GM23338 (cell line): ENCODE measurements at regions not wholly inside any gene's neighbourhood (a gene's known extent, or its start where the extent isn't known, plus 50 kb on each side); places are given as distances from the start of the nearest gene placed in this dataset.

Experiments used
- ATAC-seq: fragments of 200-7000 bp; cut with Tn5 transposase; 3 replicates; pipeline ENCODE4 v1.9.1; 2020
- DNase-seq: peaks from one replicate; pipeline ENCODE4 v3.0.0-alpha.2; 2015; ENCODE audit warnings: low spot score
- H2AFZ ChIP-seq: fragments of 200-600 bp; sonication (generic); 2 replicates; pipeline ENCODE4 v1.8.0; 2016; ENCODE audit warnings: antibody characterized with exemption, mild to moderate bottlenecking, moderate library complexity
- H3F3A ChIP-seq: fragments of 200-600 bp; sonication (generic); replicated peaks from 2 replicates; pipeline ENCODE4 v1.8.0; 2017; ENCODE audit warnings: antibody characterized with exemption, mixed run types, low read depth
- H3K27ac ChIP-seq: fragments of 200-600 bp; sonication (generic); 2 replicates; pipeline ENCODE4 v1.6.1; 2016; ENCODE audit warnings: low read depth
- H3K27me3 ChIP-seq: fragments of 200-600 bp; sonication (generic); 2 replicates; pipeline ENCODE4 v1.8.0; 2016; ENCODE audit warnings: mild to moderate bottlenecking, mixed run types, moderate library complexity; ENCODE audit not compliant: insufficient read depth
- H3K36me3 ChIP-seq: fragments of 200-600 bp; sonication (generic); 2 replicates; pipeline ENCODE4 v1.8.0; 2016; ENCODE audit warnings: mild to moderate bottlenecking; ENCODE audit not compliant: insufficient read depth
- H3K4me1 ChIP-seq: fragments of 200-600 bp; sonication (generic); 2 replicates; pipeline ENCODE4 v1.8.0; 2016; ENCODE audit warnings: mild to moderate bottlenecking, moderate library complexity; ENCODE audit not compliant: insufficient read depth
- H3K4me2 ChIP-seq: fragments of 200-600 bp; sonication (generic); 2 replicates; pipeline ENCODE4 v1.7.1; 2017; ENCODE audit warnings: mixed run types
- H3K4me3 ChIP-seq: fragments of 200-600 bp; sonication (generic); 2 replicates; pipeline ENCODE4 v1.6.1; 2016; ENCODE audit warnings: mixed run types
- H3K79me2 ChIP-seq: fragments of 200-600 bp; sonication (generic); replicated peaks from 2 replicates; pipeline ENCODE4 v1.8.0; 2017; ENCODE audit warnings: mild to moderate bottlenecking; ENCODE audit not compliant: insufficient read depth
- H3K9me2 ChIP-seq: fragments of 200-600 bp; sonication (generic); 2 replicates; pipeline ENCODE4 v1.8.0; 2017; ENCODE audit not compliant: insufficient read depth
- H4K20me1 ChIP-seq: fragments of 200-600 bp; sonication (generic); replicated peaks from 2 replicates; pipeline ENCODE4 v1.8.0; 2017; ENCODE audit warnings: mild to moderate bottlenecking; ENCODE audit not compliant: insufficient read depth
- H3K27ac Mint-ChIP-seq: 2 replicates; pipeline ENCODE4 v1.8.0; 2020; ENCODE audit warnings: inconsistent platforms, mild to moderate bottlenecking, moderate library complexity, mixed read lengths
- H3K27me3 Mint-ChIP-seq: 3 replicates; pipeline ENCODE4 v1.8.0; 2022; ENCODE audit warnings: low read depth, mild to moderate bottlenecking, moderate library complexity, mixed read lengths, inconsistent platforms; ENCODE audit not compliant: insufficient read depth, poor library complexity
- H3K36me3 Mint-ChIP-seq: 3 replicates; pipeline ENCODE4 v1.8.0; 2021; ENCODE audit warnings: low read depth, mild to moderate bottlenecking, inconsistent platforms, moderate library complexity, mixed read lengths
- H3K4me1 Mint-ChIP-seq: 3 replicates; pipeline ENCODE4 v1.8.0; 2020; ENCODE audit warnings: mild to moderate bottlenecking, inconsistent platforms, mixed read lengths
- H3K4me3 Mint-ChIP-seq: 3 replicates; pipeline ENCODE4 v1.8.0; 2021; ENCODE audit warnings: moderate library complexity, mild to moderate bottlenecking, inconsistent platforms, mixed read lengths
- H3K9me3 Mint-ChIP-seq: 3 replicates; pipeline ENCODE4 v1.8.0; 2020; ENCODE audit warnings: moderate library complexity, mild to moderate bottlenecking, inconsistent platforms, mixed read lengths
- CREB1 ChIP-seq: fragments of 250-450 bp; sonication (Bioruptor Pico); IDR thresholded peaks from 2 replicates; pipeline ENCODE4 v1.5.0; 2020; ENCODE audit warnings: low read depth, mild to moderate bottlenecking, moderate library complexity
- EZH2 ChIP-seq: fragments of 200-600 bp; sonication (generic); IDR thresholded peaks from one replicate; pipeline ENCODE4 v1.8.0; 2017; ENCODE audit warnings: antibody characterized with exemption, mild to moderate bottlenecking, low read depth; ENCODE audit not compliant: unreplicated experiment
- EZH2phosphoT487 ChIP-seq: fragments of 200-600 bp; sonication (generic); IDR thresholded peaks from one replicate; pipeline ENCODE4 v1.8.1; 2018; ENCODE audit warnings: antibody characterized with exemption; ENCODE audit not compliant: unreplicated experiment
- JUNB ChIP-seq: IDR thresholded peaks from one replicate; pipeline ENCODE4 v1.6.1; 2016; ENCODE audit warnings: antibody characterized with exemption; ENCODE audit not compliant: unreplicated experiment
- NANOG ChIP-seq: IDR thresholded peaks from 2 replicates; pipeline ENCODE4 v1.6.1; 2016; ENCODE audit warnings: antibody characterized with exemption, borderline replicate concordance
- POLR2AphosphoS5 ChIP-seq: IDR thresholded peaks from 2 replicates; pipeline ENCODE4 v1.6.1; 2016; ENCODE audit warnings: antibody characterized with exemption, low read depth
- REST ChIP-seq: IDR thresholded peaks from one replicate; pipeline ENCODE4 v1.6.1; 2018; ENCODE audit warnings: antibody characterized with exemption; ENCODE audit not compliant: unreplicated experiment
- STAT1 ChIP-seq: IDR thresholded peaks from one replicate; pipeline ENCODE4 v1.6.1; 2016; ENCODE audit warnings: antibody characterized with exemption; ENCODE audit not compliant: unreplicated experiment
- ZNF114 ChIP-seq: fragments of 250-450 bp; sonication (Bioruptor Pico); IDR thresholded peaks from 2 replicates; pipeline ENCODE4 v1.5.0; 2020; ENCODE audit warnings: mild to moderate bottlenecking, moderate library complexity
- ZNF331 ChIP-seq: fragments of 250-450 bp; sonication (Bioruptor Pico); IDR thresholded peaks from 2 replicates; pipeline ENCODE4 v1.5.0; 2020; ENCODE audit warnings: low read depth, mild to moderate bottlenecking, moderate library complexity
- ZNF462 ChIP-seq: fragments of 250-450 bp; sonication (Bioruptor Pico); IDR thresholded peaks from 2 replicates; pipeline ENCODE4 v1.5.0; 2020; ENCODE audit warnings: mild to moderate bottlenecking, moderate library complexity
- TF ChIP-seq, protein P1 (sequence below): IDR thresholded peaks from 2 replicates; pipeline ENCODE4 v1.6.1; 2016; ENCODE audit warnings: antibody characterized with exemption
- TF ChIP-seq, protein P2 (sequence below), 2 experiments: fragments of 200-600 bp in 1 of 2; sonication (generic) in 1 of 2; conservative IDR thresholded peaks; 2 replicates each; pipeline versions ENCODE4 v1.5.1 to v1.6.1; 2016 to 2017; ENCODE audit warnings: antibody characterized with exemption in 2 of 2, low read depth in 2 of 2, mild to moderate bottlenecking in 2 of 2, moderate library complexity in 1 of 2

DNA sequence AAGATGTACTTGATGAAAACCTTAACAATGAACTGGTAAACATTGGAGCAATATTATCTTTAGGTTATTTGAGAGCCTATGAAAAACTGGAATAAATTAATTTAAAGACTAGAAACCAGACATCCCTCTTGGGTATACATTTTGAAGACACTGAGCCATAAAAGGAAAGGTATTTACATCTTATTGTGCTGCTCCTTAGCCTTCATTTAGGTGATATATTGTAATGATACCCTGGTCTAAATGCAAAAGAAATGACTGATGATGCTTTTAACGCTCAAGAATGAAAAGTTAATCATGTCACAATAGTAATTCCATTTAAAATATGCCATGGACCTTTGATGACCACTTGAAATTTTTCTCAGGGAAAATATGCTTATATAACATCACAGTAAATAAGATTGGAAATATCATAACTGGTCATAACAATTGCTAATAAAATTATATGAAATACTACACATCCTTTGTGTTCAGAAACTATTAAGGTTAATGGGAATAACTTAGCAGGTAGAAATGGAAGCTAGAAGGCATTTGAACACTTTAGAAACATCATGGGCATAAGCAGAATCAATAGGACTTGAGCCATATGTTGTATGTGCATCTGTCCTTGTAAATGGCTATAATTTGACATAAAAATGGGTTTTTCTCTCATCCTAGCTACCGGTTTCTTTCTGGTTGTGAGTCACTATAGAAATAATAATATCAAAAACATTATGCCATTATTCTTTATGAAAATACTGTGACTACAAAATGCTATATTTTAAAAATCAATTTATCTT lies 979.7 kb downstream of the RAPGEF2 start:
- no peak overlapping the region for H3K4me3 ChIP-seq

More for the DNA sequence above, 979.7 kb downstream of the RAPGEF2 start:
- Histone ChIP-seq H3F3A (no peaks in the 10 kb centered on the region), H2AFZ (no peak overlapping the region), H4K20me1 (no peaks in the 10 kb centered on the region), H3K4me1 (no peaks in the 10 kb centered on the region), H3K36me3 (no peaks in the 10 kb centered on the region), H3K27me3 (no peaks in the 10 kb centered on the region), H3K9me2 (peaks cover 6% of the 10 kb centered on the region; the same call in 1 of the 2 replicates), H3K27ac (no peak overlapping the region), H3K79me2 (no peaks in the 10 kb centered on the region), H3K4me2 (no peak overlapping the region)
- H3K4me1 Mint-ChIP-seq: no peaks in the 10 kb centered on the region
- no peaks in the 10 kb centered on the region for H3K27me3 Mint-ChIP-seq
- H3K27ac Mint-ChIP-seq: no peak overlapping the region
- H3K4me3 Mint-ChIP-seq: no peak overlapping the region
- H3K36me3 Mint-ChIP-seq: peaks cover 16% of the 10 kb centered on the region; the same call in 2 of the 3 replicates
- ATAC-seq (no peak), DNase-seq (no peak)
- H3K9me3 Mint-ChIP-seq: peaks cover 28% of the 10 kb centered on the region
- TF ChIP-seq JUNB (no peak), EZH2phosphoT487 (no peak), EZH2 (no peak), CREB1 (no peak), ZNF331 (no peak), REST (no peak), ZNF114 (CRISPR knock-in tag) (no peak), ZNF462 (no peak), NANOG (no peak), STAT1 (no peak), POLR2AphosphoS5 (no peak)
- TF ChIP-seq, protein P1, sequence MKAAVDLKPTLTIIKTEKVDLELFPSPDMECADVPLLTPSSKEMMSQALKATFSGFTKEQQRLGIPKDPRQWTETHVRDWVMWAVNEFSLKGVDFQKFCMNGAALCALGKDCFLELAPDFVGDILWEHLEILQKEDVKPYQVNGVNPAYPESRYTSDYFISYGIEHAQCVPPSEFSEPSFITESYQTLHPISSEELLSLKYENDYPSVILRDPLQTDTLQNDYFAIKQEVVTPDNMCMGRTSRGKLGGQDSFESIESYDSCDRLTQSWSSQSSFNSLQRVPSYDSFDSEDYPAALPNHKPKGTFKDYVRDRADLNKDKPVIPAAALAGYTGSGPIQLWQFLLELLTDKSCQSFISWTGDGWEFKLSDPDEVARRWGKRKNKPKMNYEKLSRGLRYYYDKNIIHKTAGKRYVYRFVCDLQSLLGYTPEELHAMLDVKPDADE: no peak
- TF ChIP-seq, protein P2, sequence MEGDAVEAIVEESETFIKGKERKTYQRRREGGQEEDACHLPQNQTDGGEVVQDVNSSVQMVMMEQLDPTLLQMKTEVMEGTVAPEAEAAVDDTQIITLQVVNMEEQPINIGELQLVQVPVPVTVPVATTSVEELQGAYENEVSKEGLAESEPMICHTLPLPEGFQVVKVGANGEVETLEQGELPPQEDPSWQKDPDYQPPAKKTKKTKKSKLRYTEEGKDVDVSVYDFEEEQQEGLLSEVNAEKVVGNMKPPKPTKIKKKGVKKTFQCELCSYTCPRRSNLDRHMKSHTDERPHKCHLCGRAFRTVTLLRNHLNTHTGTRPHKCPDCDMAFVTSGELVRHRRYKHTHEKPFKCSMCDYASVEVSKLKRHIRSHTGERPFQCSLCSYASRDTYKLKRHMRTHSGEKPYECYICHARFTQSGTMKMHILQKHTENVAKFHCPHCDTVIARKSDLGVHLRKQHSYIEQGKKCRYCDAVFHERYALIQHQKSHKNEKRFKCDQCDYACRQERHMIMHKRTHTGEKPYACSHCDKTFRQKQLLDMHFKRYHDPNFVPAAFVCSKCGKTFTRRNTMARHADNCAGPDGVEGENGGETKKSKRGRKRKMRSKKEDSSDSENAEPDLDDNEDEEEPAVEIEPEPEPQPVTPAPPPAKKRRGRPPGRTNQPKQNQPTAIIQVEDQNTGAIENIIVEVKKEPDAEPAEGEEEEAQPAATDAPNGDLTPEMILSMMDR (conservative IDR thresholded peaks at IDR 0.05; ENCODE audit: low read depth in 2 of 2): no peak
